HepG2 (cell line): ENCODE measurements at regions not wholly inside any gene's neighbourhood (a gene's known extent, or its start where the extent isn't known, plus 50 kb on each side); places are given as distances from the start of the nearest gene placed in this dataset.

Experiments used
- ATAC-seq: fragments of 200-7000 bp; cut with Tn5 transposase; 3 replicates; pipeline ENCODE4 v1.9.1; 2020; ENCODE audit warnings: mild to moderate bottlenecking, moderate library complexity
- BruUV-seq: library from RNA; stranded (reverse); fragments of 400-500 nt; replicated peaks from 2 replicates; lab custom pipeline; 2021; lab: Mats Ljungman, UMichigan
- CTCF ChIA-PET: fragments of 300-600 bp; formaldehyde crosslinking; extraction: SDS; loops from one replicate; lab custom pipeline; 2021; ENCODE audit warnings: low total read pairs, inconsistent platforms, low intra/inter-chr PET ratio; lab: Yijun Ruan, JAX
- POLR2A ChIA-PET: fragments of 350-600 bp; sonication (Branson Sonifier 250); formaldehyde crosslinking; loops from one replicate; lab custom pipeline; 2020; ENCODE audit warnings: antibody characterized with exemption, inconsistent platforms; lab: Yijun Ruan, JAX
- DNase-seq: peaks from one replicate; pipeline ENCODE4 v3.0.0-alpha.2; 2015; ENCODE audit warnings: low spot score
- FAIRE-seq: peaks from 3 replicates; lab custom pipeline; 2011; peaks lifted over from hg19 to GRCh38; lab: Jason Lieb, UNC
- H2AFZ ChIP-seq: one replicate; pipeline ENCODE4 v1.6.1; 2011; ENCODE audit warnings: low read length, inconsistent platforms
- H3K27ac ChIP-seq: fragments of 300-600 bp; 3 replicates; pipeline ENCODE4 v1.8.0; 2011; ENCODE audit warnings: mixed run types, mild to moderate bottlenecking, mixed read lengths, low read length, inconsistent platforms; ENCODE audit not compliant: insufficient read depth; ENCODE audit errors: extremely low read length
- H3K27me3 ChIP-seq, 2 experiments: fragments of 200-600 bp in 1 of 2; 2 replicates in 1 of 2; 3 replicates in 1 of 2; pipeline versions ENCODE4 v1.6.0 to v1.8.0; 2011; ENCODE audit warnings: low read length in 2 of 2, mild to moderate bottlenecking in 2 of 2, moderate library complexity in 2 of 2, inconsistent platforms in 1 of 2; ENCODE audit not compliant: insufficient read depth in 2 of 2, control insufficient read depth in 1 of 2
- H3K36me3 ChIP-seq, 2 experiments: fragments of 200-600 bp in 1 of 2; replicated peaks in 1 of 2; 2 replicates in 1 of 2; 3 replicates in 1 of 2; pipeline versions ENCODE4 v1.5.1 to v1.8.0; 2011; ENCODE audit warnings: low read length in 2 of 2, inconsistent platforms in 1 of 2; ENCODE audit not compliant: insufficient read depth in 2 of 2, control insufficient read depth in 1 of 2
- H3K4me1 ChIP-seq: 2 replicates; pipeline ENCODE4 v1.5.1; 2012; ENCODE audit warnings: low read length, inconsistent platforms; ENCODE audit not compliant: insufficient read depth
- H3K4me2 ChIP-seq: 2 replicates; pipeline ENCODE4 v1.6.0; 2011; ENCODE audit warnings: low read depth, low read length, inconsistent platforms
- H3K4me3 ChIP-seq, 3 experiments: fragments of 200-600 bp in 1 of 3; sonication (generic), shearing (Covaris generic) in 1 of 3; replicated peaks in 1 of 3; 2 replicates each; pipeline ENCODE4 v1.5.1; 2011 to 2016; ENCODE audit warnings: low read length in 3 of 3, inconsistent platforms in 2 of 3, low read depth in 2 of 3, mild to moderate bottlenecking in 2 of 3, control low read depth in 1 of 3, mixed read lengths in 1 of 3; ENCODE audit not compliant: insufficient read depth in 1 of 3
- H3K79me2 ChIP-seq: one replicate; pipeline ENCODE4 v1.6.1; 2011; ENCODE audit warnings: low read length, inconsistent platforms; ENCODE audit not compliant: insufficient read depth
- H3K9ac ChIP-seq: 2 replicates; pipeline ENCODE4 v1.6.0; 2011; ENCODE audit warnings: mild to moderate bottlenecking, low read depth, low read length, inconsistent platforms; ENCODE audit not compliant: insufficient read depth
- H3K9me3 ChIP-seq: 2 replicates; pipeline ENCODE4 v1.5.1; 2012; ENCODE audit warnings: mild to moderate bottlenecking, low read length
- H4K20me1 ChIP-seq: 2 replicates; pipeline ENCODE4 v1.6.0; 2011; ENCODE audit warnings: inconsistent platforms, mild to moderate bottlenecking, low read length, moderate library complexity; ENCODE audit not compliant: insufficient read depth
- FIP1L1 ChIP-seq: fragments of 200-400 bp; formaldehyde crosslinking; IDR thresholded peaks from 2 replicates; pipeline ENCODE4 v1.6.1; 2018; ENCODE audit warnings: low read depth, mild to moderate bottlenecking, low read length, moderate library complexity, borderline replicate concordance; ENCODE audit not compliant: insufficient read depth
- KDM5B ChIP-seq: sonication (generic); formaldehyde crosslinking; IDR thresholded peaks from 2 replicates; pipeline ENCODE4 v1.4.0; 2020; ENCODE audit warnings: missing genetic modification reagents, mild to moderate bottlenecking, borderline replicate concordance
- ZNF430 ChIP-seq: sonication (generic); formaldehyde crosslinking; IDR thresholded peaks from 2 replicates; pipeline ENCODE4 v1.9.0; 2021; ENCODE audit warnings: mild to moderate bottlenecking, missing genetic modification reagents
- WGBS: methylation state at CpG from one replicate; pipeline ENCODE4 v1.1.6; 2017; ENCODE audit warnings: low lambda C conversion rate; 5-methylcytosine and 5-hydroxymethylcytosine counted together
- in situ Hi-C: cut with HindIII; loops from 2 replicates; pipeline ENCODE4 v1.10.0; 2017; ENCODE audit warnings: low pct_unique_long_range_greater_than_20kb; ENCODE audit not compliant: extremely low pct_ligation_motif_present
- intact Hi-C: fragments of 100-400 bp; cut with micrococcal nuclease; formaldehyde crosslinking; loops from one replicate; pipeline ENCODE4 v1.10.0; 2022; ENCODE audit not compliant: unreplicated experiment
- TF ChIP-seq, protein P1 (sequence below): IDR thresholded peaks from 2 replicates; pipeline ENCODE4 v1.6.1; 2012; ENCODE audit warnings: inconsistent platforms
- TF ChIP-seq, protein P2 (sequence below): IDR thresholded peaks from 2 replicates; pipeline ENCODE4 v1.6.1; 2016; ENCODE audit warnings: missing compliant biosample characterization, missing genetic modification reagents, borderline replicate concordance
- TF ChIP-seq, protein P3 (sequence below): sonication (generic); formaldehyde crosslinking; IDR thresholded peaks from 2 replicates; pipeline ENCODE4 v1.9.0; 2021; ENCODE audit warnings: missing genetic modification reagents, borderline replicate concordance

DNA sequence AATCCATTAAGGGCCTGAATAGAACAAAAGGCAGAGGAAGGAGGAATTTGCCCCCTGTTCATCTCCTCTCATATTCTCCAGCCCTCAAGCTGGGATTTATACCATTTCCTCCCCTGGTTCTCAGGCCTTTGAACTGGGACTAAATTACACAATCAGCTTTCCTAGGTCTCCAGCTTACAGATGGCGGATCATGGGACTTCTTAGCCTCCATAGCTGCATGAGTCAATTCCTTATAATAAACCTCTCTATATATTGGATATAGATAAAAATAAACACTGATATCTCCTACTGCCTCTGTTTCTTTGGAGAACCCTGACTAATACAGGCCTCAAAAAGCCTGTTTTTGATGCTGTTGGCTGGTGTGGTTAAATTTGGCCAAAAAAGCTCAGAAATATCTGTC, 84.5 kb upstream of the TMEM108 start:
- intact Hi-C loops (no loop called here), in situ Hi-C loops (no loop called here)
- TF ChIP-seq FIP1L1, result no peak
- TF ChIP-seq, protein P1, sequence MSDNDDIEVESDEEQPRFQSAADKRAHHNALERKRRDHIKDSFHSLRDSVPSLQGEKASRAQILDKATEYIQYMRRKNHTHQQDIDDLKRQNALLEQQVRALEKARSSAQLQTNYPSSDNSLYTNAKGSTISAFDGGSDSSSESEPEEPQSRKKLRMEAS, result no peak
- TF ChIP-seq, protein P2, sequence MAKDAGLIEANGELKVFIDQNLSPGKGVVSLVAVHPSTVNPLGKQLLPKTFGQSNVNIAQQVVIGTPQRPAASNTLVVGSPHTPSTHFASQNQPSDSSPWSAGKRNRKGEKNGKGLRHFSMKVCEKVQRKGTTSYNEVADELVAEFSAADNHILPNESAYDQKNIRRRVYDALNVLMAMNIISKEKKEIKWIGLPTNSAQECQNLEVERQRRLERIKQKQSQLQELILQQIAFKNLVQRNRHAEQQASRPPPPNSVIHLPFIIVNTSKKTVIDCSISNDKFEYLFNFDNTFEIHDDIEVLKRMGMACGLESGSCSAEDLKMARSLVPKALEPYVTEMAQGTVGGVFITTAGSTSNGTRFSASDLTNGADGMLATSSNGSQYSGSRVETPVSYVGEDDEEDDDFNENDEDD (CRISPR knock-in tag), result no peak
- TF ChIP-seq, protein P3, sequence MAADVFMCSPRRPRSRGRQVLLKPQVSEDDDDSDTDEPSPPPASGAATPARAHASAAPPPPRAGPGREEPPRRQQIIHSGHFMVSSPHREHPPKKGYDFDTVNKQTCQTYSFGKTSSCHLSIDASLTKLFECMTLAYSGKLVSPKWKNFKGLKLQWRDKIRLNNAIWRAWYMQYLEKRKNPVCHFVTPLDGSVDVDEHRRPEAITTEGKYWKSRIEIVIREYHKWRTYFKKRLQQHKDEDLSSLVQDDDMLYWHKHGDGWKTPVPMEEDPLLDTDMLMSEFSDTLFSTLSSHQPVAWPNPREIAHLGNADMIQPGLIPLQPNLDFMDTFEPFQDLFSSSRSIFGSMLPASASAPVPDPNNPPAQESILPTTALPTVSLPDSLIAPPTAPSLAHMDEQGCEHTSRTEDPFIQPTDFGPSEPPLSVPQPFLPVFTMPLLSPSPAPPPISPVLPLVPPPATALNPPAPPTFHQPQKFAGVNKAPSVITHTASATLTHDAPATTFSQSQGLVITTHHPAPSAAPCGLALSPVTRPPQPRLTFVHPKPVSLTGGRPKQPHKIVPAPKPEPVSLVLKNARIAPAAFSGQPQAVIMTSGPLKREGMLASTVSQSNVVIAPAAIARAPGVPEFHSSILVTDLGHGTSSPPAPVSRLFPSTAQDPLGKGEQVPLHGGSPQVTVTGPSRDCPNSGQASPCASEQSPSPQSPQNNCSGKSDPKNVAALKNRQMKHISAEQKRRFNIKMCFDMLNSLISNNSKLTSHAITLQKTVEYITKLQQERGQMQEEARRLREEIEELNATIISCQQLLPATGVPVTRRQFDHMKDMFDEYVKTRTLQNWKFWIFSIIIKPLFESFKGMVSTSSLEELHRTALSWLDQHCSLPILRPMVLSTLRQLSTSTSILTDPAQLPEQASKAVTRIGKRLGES, result no peak
- TF ChIP-seq ZNF430 (CRISPR knock-in tag), result no peak
- no peak for TF ChIP-seq KDM5B (CRISPR knock-in tag)
- Histone ChIP-seq H3K27ac (no peak overlapping the region), H4K20me1 (no peaks in the 10 kb centered on the region), H3K36me3 (no peaks in the 10 kb centered on the region), H3K27me3 (no peaks in the 10 kb centered on the region), H3K79me2 (no peaks in the 10 kb centered on the region), H3K4me3 (no peak overlapping the region), H3K4me2 (no peak overlapping the region), H3K9me3 (no peaks in the 10 kb centered on the region), H2AFZ (no peak overlapping the region), H3K4me1 (no peaks in the 10 kb centered on the region), H3K9ac (no peak overlapping the region)
- no peak for DNase-seq
- ChIA-PET CTCF (no interaction called here), POLR2A (no interaction called here)
- WGBS, result 12% methylated on average over 1 of the region's 1 CpG
- no TSS peak for BruUV-seq
- ATAC-seq, result no peak
- FAIRE-seq, result no peak
